ENCODE measurements at regions not wholly inside any gene's neighbourhood (a gene's known extent, or its start where the extent isn't known, plus 50 kb on each side); places are given as distances from the start of the nearest gene placed in this dataset.

GRCh38 chr1:13921190-13921589 is 221.2 kb downstream of the PRDM2 start:
- Histone ChIP-seq H3K9me3 (no peaks in the 10 kb centered on the region), H3K4me3 (no peak overlapping the region), H3K27ac (no peak overlapping the region), H3K27me3 (ENCODE audit: low read depth) (no peaks in the 10 kb centered on the region), H3K36me3 (no peaks in the 10 kb centered on the region), H3K4me1 (no peaks in the 10 kb centered on the region)
- intact Hi-C loops (cut with DNase I), result no loop called here
- ATAC-seq (no peak), DNase-seq (no peak)
- TF ChIP-seq, protein P1, sequence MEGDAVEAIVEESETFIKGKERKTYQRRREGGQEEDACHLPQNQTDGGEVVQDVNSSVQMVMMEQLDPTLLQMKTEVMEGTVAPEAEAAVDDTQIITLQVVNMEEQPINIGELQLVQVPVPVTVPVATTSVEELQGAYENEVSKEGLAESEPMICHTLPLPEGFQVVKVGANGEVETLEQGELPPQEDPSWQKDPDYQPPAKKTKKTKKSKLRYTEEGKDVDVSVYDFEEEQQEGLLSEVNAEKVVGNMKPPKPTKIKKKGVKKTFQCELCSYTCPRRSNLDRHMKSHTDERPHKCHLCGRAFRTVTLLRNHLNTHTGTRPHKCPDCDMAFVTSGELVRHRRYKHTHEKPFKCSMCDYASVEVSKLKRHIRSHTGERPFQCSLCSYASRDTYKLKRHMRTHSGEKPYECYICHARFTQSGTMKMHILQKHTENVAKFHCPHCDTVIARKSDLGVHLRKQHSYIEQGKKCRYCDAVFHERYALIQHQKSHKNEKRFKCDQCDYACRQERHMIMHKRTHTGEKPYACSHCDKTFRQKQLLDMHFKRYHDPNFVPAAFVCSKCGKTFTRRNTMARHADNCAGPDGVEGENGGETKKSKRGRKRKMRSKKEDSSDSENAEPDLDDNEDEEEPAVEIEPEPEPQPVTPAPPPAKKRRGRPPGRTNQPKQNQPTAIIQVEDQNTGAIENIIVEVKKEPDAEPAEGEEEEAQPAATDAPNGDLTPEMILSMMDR (IDR thresholded peaks at IDR 0.05), result no peak

DNA sequence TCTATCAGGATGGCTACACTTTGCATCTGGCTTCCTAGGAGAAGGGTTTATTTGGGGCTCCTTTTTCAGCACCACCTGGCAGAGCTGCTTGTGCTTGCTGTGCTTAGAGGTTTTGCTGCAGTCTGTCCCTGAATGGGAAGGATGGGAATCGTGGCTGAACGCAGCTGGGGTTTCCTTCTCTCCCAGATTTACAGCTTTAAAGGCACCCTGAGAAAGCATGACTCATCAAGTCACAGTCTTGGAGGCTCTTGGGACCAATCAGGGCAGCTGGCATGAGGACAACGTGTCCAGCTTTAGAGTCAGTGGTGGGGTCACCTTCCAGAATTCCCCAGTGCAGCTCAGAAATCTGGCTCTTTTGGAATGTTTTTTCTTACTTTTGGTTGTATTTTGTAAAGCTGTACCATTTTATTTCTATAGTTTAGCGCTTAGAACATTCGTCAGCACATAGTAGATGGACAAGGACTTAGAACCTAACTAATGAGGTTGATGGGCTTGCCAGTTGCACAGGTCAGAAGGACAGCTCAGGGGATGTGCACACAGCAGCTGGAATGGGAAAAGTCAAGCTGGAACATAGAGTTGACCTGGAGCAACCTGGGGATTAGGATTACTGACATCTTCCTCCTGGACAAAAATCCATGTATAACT is 222.6 kb downstream of the PRDM2 start:
- Histone ChIP-seq H3K4me3 (no peak overlapping the region), H3K9me3 (no peaks in the 10 kb centered on the region), H3K27me3 (ENCODE audit: low read depth) (no peaks in the 10 kb centered on the region), H3K36me3 (no peaks in the 10 kb centered on the region), H3K27ac (no peak overlapping the region), H3K4me1 (no peaks in the 10 kb centered on the region)
- TF ChIP-seq, protein P1 (IDR thresholded peaks at IDR 0.05), result no peak
- DNase-seq (no peak), ATAC-seq (no peak)
- intact Hi-C loops (cut with DNase I), result no loop called here

GRCh38 chr1:13926556-13926955 is 226.6 kb downstream of the PRDM2 start:
- TF ChIP-seq, protein P1 (IDR thresholded peaks at IDR 0.05), result no peak
- H3K4me1 ChIP-seq, result no peaks in the 10 kb centered on the region
- no peaks in the 10 kb centered on the region for H3K36me3 ChIP-seq
- H3K27me3 ChIP-seq (ENCODE audit: low read depth), result no peaks in the 10 kb centered on the region
- DNase-seq, result no peak
- no peak for ATAC-seq
- no peaks in the 10 kb centered on the region for H3K9me3 ChIP-seq
- H3K27ac ChIP-seq, result no peak overlapping the region
- H3K4me3 ChIP-seq, result no peak overlapping the region
- intact Hi-C loops (cut with DNase I), result no loop called here

DNA sequence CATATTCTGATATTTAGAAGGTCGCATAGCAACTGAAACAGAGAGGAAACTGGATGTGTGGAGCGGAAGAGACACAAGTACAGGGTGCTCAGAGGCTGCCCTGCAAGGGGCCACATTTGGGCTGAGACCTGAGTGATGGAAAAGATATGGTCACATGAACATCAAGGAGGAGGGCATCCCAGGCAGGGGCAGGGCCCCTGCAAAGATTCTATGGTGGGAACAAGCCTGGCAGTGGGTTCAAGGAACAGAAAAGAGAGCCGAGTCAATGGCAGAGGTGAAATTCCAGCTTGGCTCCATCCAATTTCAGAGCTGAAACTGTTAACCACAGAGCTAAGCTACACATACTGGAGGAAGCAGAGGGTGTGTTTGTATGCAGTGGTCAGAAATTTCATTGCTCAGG is 227.7 kb downstream of the PRDM2 start:
- H3K9me3 ChIP-seq, result no peaks in the 10 kb centered on the region
- no peaks in the 10 kb centered on the region for H3K36me3 ChIP-seq
- ATAC-seq (no peak), DNase-seq (no peak)
- H3K27ac ChIP-seq, result no peak overlapping the region
- TF ChIP-seq, protein P1 (IDR thresholded peaks at IDR 0.05), result no peak
- no peaks in the 10 kb centered on the region for H3K4me1 ChIP-seq
- intact Hi-C loops (cut with DNase I), result no loop called here
- H3K27me3 ChIP-seq (ENCODE audit: low read depth), result no peaks in the 10 kb centered on the region
- H3K4me3 ChIP-seq, result no peak overlapping the region

GRCh38 chr1:13929313-13929712 is 229.3 kb downstream of the PRDM2 start:
- H3K9me3 ChIP-seq, result no peaks in the 10 kb centered on the region
- no peaks in the 10 kb centered on the region for H3K27me3 ChIP-seq (ENCODE audit: low read depth)
- no peak for ATAC-seq
- no peaks in the 10 kb centered on the region for H3K36me3 ChIP-seq
- no peaks in the 10 kb centered on the region for H3K4me1 ChIP-seq
- no peak overlapping the region for H3K4me3 ChIP-seq
- no peak overlapping the region for H3K27ac ChIP-seq
- no peak for DNase-seq
- intact Hi-C loops (cut with DNase I), result no loop called here
- TF ChIP-seq, protein P1 (IDR thresholded peaks at IDR 0.05), result no peak

Data from lower lobe of right lung (tissue), 2 donors.